GM20000 (cell line): ENCODE measurements at regions not wholly inside any gene's neighbourhood (a gene's known extent, or its start where the extent isn't known, plus 50 kb on each side); places are given as distances from the start of the nearest gene placed in this dataset.

ENCODE experiments used
- DNase-seq: peaks from one replicate; pipeline ENCODE4 v3.0.0; 2012; ENCODE audit warnings: low spot score
- CTCF ChIP-seq: IDR thresholded peaks from 2 replicates; pipeline ENCODE4 v1.5.1; 2012; ENCODE audit warnings: mild to moderate bottlenecking, control low read depth; ENCODE audit errors: extremely low read depth, missing control alignments

DNA sequence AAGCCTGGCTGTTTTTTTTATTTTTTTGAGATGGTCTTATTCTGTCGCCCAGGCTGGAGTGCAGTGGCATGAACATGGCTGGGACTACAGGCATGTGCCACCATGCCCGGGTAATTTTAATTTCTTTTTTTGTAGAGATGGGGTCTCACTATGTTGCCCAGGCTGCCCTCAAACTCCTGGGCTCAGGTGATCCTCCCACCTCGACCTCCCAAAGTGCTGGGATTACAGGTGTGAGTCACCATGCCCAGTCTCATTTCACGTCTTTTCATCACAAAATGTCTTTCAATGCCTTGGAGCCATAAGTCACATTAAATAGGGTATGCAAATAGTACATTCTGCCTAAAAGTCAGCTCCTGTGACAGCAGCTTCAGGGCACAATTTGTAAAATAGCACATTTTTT, 52.8 kb downstream of the SOX2 start:
- no peak for DNase-seq
- no peak for TF ChIP-seq CTCF

- no peak for TF ChIP-seq CTCF
- DNase-seq, result no peak
Measured at GRCh38 chr3:181770296-181770695, 58.6 kb downstream of the SOX2 start.

DNA sequence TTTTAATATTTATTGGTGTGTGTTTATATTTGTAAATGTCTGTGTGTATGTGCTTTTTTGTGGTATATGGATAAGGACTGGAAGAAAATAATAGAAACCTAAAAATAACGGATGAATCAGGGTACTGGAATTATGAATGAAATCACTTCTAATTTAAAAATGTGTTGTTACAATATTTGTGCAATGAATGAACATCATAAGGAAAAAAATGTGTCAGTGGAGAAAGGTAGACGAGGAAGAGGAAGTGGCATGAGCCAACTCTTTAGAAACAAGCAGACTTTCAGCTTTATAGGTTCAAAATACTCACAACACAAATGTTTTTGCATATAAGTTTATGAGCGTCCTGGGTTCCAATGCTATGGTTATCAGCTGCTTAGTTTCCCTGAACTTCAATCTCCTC, 59.4 kb downstream of the SOX2 start:
- TF ChIP-seq CTCF, result no peak
- no peak for DNase-seq

- no peak for TF ChIP-seq CTCF
- DNase-seq, result no peak
Measured at GRCh38 chr3:181772166-181772565, 60.4 kb downstream of the SOX2 start.

DNA sequence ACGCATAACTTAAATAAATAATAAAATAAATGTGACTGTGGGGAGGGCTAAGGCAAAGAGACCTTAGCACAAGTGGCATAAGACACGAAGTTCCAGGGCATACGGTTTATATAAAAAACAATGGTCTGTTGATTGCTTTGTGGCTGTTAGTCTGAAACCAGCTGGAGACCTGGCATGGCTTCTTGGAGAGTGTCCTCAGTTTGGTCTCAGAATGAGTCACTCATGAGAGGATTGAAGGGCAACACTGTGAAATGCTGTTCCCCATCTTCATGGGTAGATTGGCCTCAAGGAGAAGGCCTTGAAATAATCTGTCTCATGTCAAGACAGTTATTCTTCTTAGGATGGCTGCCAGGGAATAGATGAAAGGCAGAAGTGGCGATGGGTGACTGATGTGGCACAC, 62.2 kb downstream of the SOX2 start:
- DNase-seq, result no peak
- TF ChIP-seq CTCF, result no peak

GRCh38 chr3:181782306-181782954, 70.7 kb downstream of the SOX2 start:
- no peak for DNase-seq
- TF ChIP-seq CTCF, result no peak

DNA sequence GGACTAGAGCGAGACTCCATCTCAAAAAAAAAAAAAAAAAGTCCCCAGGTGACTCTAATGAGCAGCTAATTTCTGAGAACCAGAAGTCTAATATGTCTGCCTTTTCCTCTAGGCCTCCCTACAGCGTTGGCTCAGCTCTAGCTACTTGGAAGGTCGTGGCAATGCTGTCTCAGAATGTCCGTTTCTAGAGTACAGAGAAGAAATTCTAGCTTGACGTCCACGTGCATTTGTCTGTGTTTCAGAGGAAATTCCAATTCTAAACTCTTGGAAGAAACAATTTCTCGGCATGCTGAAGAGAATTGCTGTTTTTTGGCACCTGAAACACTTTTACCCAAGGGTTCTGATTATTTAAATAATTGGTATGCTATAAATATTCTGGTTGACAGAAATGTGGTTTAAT, 78.8 kb downstream of the SOX2 start:
- TF ChIP-seq CTCF, result no peak
- DNase-seq, result no peak
